IPS-20b (cell line): ENCODE measurements at regions not wholly inside any gene's neighbourhood (a gene's known extent, or its start where the extent isn't known, plus 50 kb on each side); places are given as distances from the start of the nearest gene placed in this dataset.

Source experiments
- H3K27ac ChIP-seq: one replicate; pipeline ENCODE4 v1.5.1; 2013; ENCODE audit warnings: low read length
- H3K27me3 ChIP-seq: 2 replicates; pipeline ENCODE4 v1.6.1; 2013; ENCODE audit warnings: mild to moderate bottlenecking, low read length, inconsistent platforms; ENCODE audit not compliant: insufficient read depth
- H3K36me3 ChIP-seq: 2 replicates; pipeline ENCODE4 v1.6.1; 2013; ENCODE audit warnings: low read depth, mild to moderate bottlenecking, inconsistent platforms, low read length, moderate library complexity; ENCODE audit not compliant: insufficient read depth
- H3K4me1 ChIP-seq: 2 replicates; pipeline ENCODE4 v1.6.1; 2013; ENCODE audit warnings: mild to moderate bottlenecking, control low read depth, inconsistent platforms, low read length, moderate library complexity; ENCODE audit not compliant: insufficient read depth
- H3K4me3 ChIP-seq: 2 replicates; pipeline ENCODE4 v1.5.1; 2013; ENCODE audit warnings: mild to moderate bottlenecking, low read length, inconsistent platforms
- H3K9ac ChIP-seq: 2 replicates; pipeline ENCODE4 v1.6.1; 2013; ENCODE audit warnings: low read depth, mild to moderate bottlenecking, inconsistent platforms, low read length, moderate library complexity
- H3K9me3 ChIP-seq: 2 replicates; pipeline ENCODE4 v1.6.1; 2013; ENCODE audit warnings: mild to moderate bottlenecking, low read depth, low read length, inconsistent platforms; ENCODE audit not compliant: insufficient read depth

DNA sequence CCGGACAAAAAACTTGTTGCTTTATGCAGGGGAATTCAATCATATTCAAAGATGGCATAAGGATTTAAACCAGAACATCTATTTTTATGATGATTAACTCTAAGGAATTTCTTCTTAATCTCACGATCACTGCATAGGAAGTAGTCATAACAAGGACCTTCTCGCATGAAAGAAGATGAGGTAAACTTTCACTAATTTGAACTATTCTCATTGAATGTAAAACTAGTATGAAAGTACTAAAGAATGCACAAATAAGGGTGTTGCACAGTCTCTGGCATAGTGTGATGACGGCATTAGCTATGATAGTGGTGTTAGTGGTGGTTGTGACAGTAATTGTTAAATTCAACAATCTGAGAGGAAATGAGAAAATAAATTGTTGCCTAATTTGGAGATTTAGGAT, 280.0 kb downstream of the SLC6A15 start:
- no peak overlapping the region for H3K27ac ChIP-seq
- no peak overlapping the region for H3K9ac ChIP-seq
- H3K36me3 ChIP-seq = no peaks in the 10 kb centered on the region
- no peak overlapping the region for H3K4me3 ChIP-seq
- H3K27me3 ChIP-seq = no peaks in the 10 kb centered on the region
- H3K4me1 ChIP-seq = peaks cover 3% of the 10 kb centered on the region; the same call in 1 of the 2 replicates
- H3K9me3 ChIP-seq = no peaks in the 10 kb centered on the region

DNA sequence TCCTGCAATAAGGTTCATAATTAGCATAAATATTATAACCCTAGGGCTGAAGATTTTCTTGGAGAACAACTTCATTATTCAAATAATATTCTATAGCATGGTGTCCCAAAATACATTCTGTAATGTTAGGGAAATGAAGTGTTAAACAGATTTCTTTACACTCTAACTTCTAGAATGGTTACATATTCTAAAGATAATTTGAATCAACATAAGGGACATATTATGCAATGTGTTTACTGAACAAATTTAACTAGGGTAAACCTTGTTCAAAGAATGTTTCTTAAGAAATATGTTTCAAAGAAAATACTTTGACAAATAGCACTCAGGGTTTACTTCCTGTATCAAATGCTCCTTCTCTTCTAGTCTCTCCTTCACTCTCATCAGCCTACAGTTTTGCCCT, 281.6 kb downstream of the SLC6A15 start:
- no peaks in the 10 kb centered on the region for H3K9me3 ChIP-seq
- no peak overlapping the region for H3K9ac ChIP-seq
- no peaks in the 10 kb centered on the region for H3K4me1 ChIP-seq
- H3K4me3 ChIP-seq = no peak overlapping the region
- H3K27me3 ChIP-seq = no peaks in the 10 kb centered on the region
- H3K27ac ChIP-seq = no peak overlapping the region
- no peaks in the 10 kb centered on the region for H3K36me3 ChIP-seq

DNA sequence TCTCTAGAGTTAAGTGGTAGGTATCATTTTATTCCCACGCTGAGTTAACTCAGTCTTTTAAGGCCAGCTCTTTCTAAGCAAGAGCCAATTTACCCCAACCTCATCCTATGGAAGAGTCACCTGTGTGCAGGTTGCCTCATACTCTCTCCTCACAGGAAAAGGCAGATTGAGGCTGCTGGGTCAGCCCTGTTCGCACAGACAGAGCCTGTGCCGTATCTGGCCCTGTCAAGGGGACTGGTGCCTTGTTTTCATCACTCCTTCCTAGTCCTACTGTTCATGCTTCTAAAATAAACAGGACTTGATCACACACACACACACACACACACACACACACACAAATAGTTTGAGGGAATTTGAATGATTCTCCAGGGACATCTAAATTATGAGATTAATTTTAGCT, 285.0 kb downstream of the SLC6A15 start:
- H3K4me1 ChIP-seq = no peaks in the 10 kb centered on the region
- no peaks in the 10 kb centered on the region for H3K9me3 ChIP-seq
- H3K9ac ChIP-seq = no peak overlapping the region
- H3K4me3 ChIP-seq = no peak overlapping the region
- H3K27me3 ChIP-seq = no peaks in the 10 kb centered on the region
- no peaks in the 10 kb centered on the region for H3K36me3 ChIP-seq
- no peak overlapping the region for H3K27ac ChIP-seq

DNA sequence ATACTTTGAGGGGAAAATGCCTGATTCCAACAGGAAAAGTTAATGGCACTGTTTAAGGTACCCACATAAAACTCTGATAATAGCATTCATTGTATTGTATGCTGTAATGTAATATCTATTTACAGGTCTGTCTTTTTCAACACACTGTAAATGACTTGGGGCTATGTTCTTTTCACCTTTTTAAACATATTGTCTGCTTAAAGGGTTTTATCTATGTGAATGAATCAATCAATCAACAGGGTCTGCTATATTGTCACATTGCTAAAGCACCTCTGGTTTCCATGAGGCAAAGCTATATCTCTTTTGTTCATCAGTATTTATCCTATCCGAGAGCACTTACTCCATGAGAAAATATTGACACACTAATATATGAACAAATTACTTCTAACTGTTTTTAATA, 288.0 kb downstream of the SLC6A15 start:
- peaks cover under 1% of the 10 kb centered on the region; the same call in 1 of the 2 replicates for H3K4me1 ChIP-seq
- no peaks in the 10 kb centered on the region for H3K36me3 ChIP-seq
- no peak overlapping the region for H3K9ac ChIP-seq
- no peaks in the 10 kb centered on the region for H3K27me3 ChIP-seq
- H3K4me3 ChIP-seq = no peak overlapping the region
- no peaks in the 10 kb centered on the region for H3K9me3 ChIP-seq
- H3K27ac ChIP-seq = no peak overlapping the region

DNA sequence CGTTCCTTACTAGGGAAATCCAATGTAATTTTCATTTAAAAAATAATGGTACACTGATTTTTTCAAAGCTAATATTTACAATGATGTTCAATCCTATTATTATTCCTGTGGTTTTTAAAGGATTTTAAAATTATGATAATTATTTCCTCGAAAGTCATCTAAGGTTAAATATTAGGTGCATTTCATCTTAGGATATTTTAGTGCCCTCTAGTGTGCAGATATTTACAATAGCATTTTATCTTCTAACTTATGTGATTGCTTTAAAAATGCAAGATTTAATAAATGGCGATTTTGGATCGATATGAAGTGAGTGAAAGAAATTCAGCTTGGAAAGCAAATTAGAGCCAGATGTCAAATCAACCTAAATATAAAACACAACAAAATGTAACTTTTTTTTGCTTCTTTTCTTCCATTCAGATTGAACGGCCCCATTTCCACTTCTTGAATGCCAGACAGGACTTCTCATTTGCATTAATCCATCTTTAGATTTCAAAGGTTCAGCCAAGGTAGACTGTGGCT, 293.5 kb downstream of the SLC6A15 start:
- Histone ChIP-seq H3K4me1 (peaks cover 4% of the 10 kb centered on the region), H3K9ac (no peak overlapping the region), H3K27me3 (no peaks in the 10 kb centered on the region), H3K4me3 (no peak overlapping the region), H3K9me3 (no peaks in the 10 kb centered on the region), H3K27ac (no peak overlapping the region), H3K36me3 (no peaks in the 10 kb centered on the region)

DNA sequence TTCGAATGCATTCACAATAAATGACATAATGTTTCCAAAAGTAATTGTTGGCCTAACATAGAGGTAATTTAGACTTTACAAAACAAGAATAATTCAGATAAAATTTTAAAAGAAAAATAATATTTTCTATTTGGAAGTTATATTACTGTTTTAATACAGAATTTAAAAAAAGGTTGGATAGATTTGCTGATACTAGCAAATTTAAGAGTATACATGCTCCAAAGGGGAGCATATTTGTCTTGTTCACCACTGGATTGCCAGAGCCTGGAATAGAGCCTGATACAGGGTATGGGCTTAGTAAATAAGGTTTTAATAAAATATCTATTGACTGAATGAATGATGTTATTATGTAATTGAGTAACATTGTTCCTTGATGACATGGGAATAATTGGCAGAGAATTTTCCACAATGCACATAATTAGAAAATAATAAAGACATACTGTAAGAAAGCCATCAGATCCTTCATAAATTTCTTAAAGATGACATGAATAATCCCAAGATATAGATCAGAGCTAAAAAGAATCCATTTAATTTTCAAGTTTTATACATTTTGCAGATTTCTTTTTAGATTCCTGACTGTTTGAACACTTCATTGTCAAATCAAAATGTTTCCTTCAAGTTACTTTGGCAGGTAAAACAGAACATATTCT, 305.3 kb downstream of the SLC6A15 start:
- Histone ChIP-seq H3K4me1 (no peaks in the 10 kb centered on the region), H3K9me3 (no peaks in the 10 kb centered on the region), H3K27me3 (no peaks in the 10 kb centered on the region), H3K27ac (no peak overlapping the region), H3K36me3 (no peaks in the 10 kb centered on the region), H3K9ac (no peak overlapping the region), H3K4me3 (no peak overlapping the region)

DNA sequence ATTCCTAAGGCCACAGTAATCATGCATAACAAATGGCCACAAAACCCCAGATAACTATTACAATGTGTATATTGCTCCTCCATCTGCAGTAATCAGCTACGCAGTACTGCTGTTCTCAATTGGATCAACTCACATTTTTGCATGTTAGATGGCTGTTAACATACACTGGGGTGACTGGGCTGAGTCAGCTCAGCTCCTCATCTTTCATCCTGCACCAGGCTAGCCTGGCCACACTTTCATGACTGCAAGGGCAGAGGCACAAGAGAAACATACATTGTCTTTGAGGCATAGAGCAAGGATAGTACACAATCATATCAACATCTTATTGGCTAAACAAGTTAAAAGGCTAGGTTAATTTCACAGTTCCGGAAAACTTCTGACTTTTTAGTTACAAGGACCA, 306.6 kb downstream of the SLC6A15 start:
- H3K4me1 ChIP-seq = no peaks in the 10 kb centered on the region
- H3K27ac ChIP-seq = no peak overlapping the region
- H3K9me3 ChIP-seq = no peaks in the 10 kb centered on the region
- no peaks in the 10 kb centered on the region for H3K27me3 ChIP-seq
- H3K9ac ChIP-seq = no peak overlapping the region
- H3K36me3 ChIP-seq = no peaks in the 10 kb centered on the region
- H3K4me3 ChIP-seq = no peak overlapping the region

DNA sequence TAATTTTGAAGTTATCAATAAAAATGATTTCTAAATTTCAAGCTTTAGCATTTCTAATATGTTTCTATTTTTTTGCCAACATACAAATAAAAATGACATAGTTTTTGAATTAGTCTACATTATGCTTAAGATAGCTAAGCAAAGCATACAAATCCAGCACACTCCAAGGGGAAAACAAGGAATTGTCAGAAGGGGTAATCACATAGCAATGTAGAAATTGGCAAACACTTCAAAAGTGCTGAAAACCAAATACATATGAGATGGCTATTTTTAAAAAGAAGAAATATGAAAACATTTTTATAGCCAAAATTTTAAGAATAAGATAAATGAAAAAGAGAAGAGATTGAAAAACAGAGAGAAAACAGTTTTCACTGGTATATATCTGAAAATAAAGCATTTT, 308.0 kb downstream of the SLC6A15 start:
- Histone ChIP-seq H3K9ac (no peak overlapping the region), H3K9me3 (no peaks in the 10 kb centered on the region), H3K4me1 (peaks cover 4% of the 10 kb centered on the region; the same call in 1 of the 2 replicates), H3K4me3 (no peak overlapping the region), H3K27me3 (no peaks in the 10 kb centered on the region), H3K36me3 (no peaks in the 10 kb centered on the region), H3K27ac (no peak overlapping the region)

DNA sequence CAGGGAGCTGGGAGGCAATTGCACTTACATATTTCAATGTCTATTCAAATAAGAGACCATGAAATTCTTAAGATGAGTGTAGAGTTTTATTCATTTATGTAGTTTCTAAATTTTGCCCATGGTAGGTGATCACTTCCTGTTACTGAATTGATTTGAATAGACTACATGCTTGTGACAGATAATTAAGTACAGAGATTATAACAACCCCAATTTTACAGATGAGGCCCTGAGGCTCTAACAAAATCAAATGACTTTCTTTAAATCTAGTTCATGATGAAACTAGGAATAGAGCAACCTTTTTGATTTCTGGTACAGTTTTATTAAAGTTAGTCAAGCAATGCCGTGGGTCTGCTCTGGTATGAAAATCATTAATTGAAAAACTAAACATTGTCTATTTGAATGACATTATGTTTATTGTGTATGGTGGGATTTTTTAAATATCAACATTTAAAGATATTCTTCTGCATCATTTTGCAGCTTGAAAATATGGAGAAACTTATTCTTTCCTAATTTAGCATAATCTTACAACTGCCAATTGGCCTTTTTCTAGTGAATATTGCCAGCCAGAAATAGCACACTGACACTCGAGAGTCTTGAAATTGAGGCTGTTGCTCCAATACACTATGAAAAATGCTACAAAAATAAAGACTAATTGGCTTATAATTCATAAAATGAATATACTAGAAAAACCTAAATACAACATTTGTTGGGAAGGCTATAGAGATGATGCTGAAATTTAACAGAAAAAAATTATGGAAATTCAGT, 308.9 kb downstream of the SLC6A15 start:
- no peak overlapping the region for H3K9ac ChIP-seq

DNA sequence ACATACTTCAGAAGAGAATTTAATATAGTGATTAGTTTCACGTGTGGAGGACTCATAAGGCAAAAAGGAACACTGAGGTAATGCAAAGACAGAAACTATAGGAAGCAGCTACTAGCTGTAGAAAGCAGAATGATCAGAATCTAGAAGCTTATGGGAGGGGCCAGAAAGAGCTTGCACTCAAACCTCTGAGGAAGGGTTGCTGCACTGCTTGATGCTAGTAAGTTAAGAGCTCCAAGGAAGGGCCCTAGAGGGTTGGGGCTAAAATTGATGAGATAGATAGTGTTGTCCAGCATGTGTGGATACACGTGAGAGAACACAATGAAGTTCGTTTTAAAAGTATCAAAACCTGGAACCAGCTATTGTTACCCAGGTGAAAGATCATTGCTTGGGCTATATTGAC, 311.1 kb downstream of the SLC6A15 start:
- H3K4me1 ChIP-seq = peaks cover 13% of the 10 kb centered on the region
- H3K27me3 ChIP-seq = no peaks in the 10 kb centered on the region
- H3K4me3 ChIP-seq = no peak overlapping the region

More for the DNA sequence above, 308.9 kb downstream of the SLC6A15 start:
- Histone ChIP-seq H3K4me1 (peaks cover 11% of the 10 kb centered on the region), H3K27ac (no peak overlapping the region), H3K4me3 (no peak overlapping the region), H3K36me3 (no peaks in the 10 kb centered on the region), H3K27me3 (no peaks in the 10 kb centered on the region), H3K9me3 (no peaks in the 10 kb centered on the region)

DNA sequence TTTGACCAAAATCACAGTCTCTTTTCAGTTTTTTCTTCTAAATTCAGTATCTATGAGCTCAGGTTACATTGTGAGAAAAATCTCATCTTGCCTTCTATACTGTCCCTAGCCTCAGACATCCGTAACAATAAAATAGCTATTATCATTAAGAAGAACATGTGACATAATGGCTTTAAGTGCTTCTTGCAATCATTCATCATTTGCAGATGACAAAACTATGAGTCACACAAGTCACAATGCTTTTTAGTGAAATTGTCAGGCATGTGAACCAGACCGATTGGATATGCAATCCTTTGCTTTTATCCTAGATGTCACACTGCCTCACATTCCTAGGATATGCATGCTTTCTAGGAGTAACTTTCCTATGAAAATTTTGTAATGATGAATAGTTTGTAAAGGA, 313.1 kb downstream of the SLC6A15 start:
- Histone ChIP-seq H3K4me3 (no peak overlapping the region), H3K9me3 (no peaks in the 10 kb centered on the region), H3K27ac (no peak overlapping the region), H3K36me3 (no peaks in the 10 kb centered on the region), H3K9ac (no peak overlapping the region), H3K4me1 (peaks cover 19% of the 10 kb centered on the region), H3K27me3 (no peaks in the 10 kb centered on the region)

More for the DNA sequence above, 311.1 kb downstream of the SLC6A15 start:
- H3K27ac ChIP-seq = no peak overlapping the region
- no peaks in the 10 kb centered on the region for H3K36me3 ChIP-seq
- no peaks in the 10 kb centered on the region for H3K9me3 ChIP-seq
- no peak overlapping the region for H3K9ac ChIP-seq

DNA sequence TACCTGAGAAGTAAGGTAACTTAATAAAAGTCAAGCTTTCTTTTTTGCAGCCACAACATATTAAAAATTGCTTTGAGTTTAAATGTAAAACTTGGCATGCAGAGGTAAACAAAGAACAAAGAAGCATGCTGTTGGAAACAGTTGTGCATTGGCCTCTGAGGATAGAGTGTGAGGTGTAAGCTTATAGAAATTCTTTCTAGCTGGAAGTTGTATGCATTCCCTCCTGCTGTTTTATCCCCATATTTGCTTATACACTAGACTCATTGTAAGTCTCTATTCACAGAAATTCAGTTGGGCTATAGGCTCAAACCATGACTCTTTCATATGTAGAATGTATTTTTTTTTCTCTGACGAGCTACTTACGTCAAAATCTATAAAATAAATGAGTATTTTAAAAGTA, 316.3 kb downstream of the SLC6A15 start:
- Histone ChIP-seq H3K9me3 (no peaks in the 10 kb centered on the region), H3K9ac (no peak overlapping the region), H3K36me3 (no peaks in the 10 kb centered on the region), H3K4me3 (no peak overlapping the region), H3K4me1 (peaks cover 19% of the 10 kb centered on the region), H3K27me3 (no peaks in the 10 kb centered on the region), H3K27ac (no peak overlapping the region)
